ENCODE measurements at regions not wholly inside any gene's neighbourhood (a gene's known extent, or its start where the extent isn't known, plus 50 kb on each side); places are given as distances from the start of the nearest gene placed in this dataset.

- no peak overlapping the region for H2BK12ac ChIP-seq (ENCODE audit: insufficient read length, low read depth, low read length)
- no peak for TF ChIP-seq CTCF (conservative IDR thresholded peaks at IDR 0.05)
- no peak overlapping the region for H3K4me3 Mint-ChIP-seq
Measured at GRCh38 chr10:123537188-123537961, 128.8 kb upstream of the GPR26 start.

More at GRCh38 chr10:123537188-123537961, 128.8 kb upstream of the GPR26 start:
- Mint-ChIP-seq H3K27ac (no peak overlapping the region), H3K9me3 (peaks cover 0 to 5% of the 10 kb centered on the region in 2 experiments; a peak in 3 of 5 replicates), H3K4me1 (peaks cover 33 to 35% of the 10 kb centered on the region in 2 experiments), H3K27me3 (ENCODE audit: low read depth) (no peaks in the 10 kb centered on the region), H3K36me3 (ENCODE audit: insufficient read depth in 1 of 3, low read depth in 3 of 3) (peaks cover 0 to 6% (median 0%) of the 10 kb centered on the region in 3 experiments; a peak in 2 of 7 replicates)
- no peak overlapping the region for H3K56ac ChIP-seq (ENCODE audit: insufficient read length, low read depth, low read length)
- no peak overlapping the region for H2BK5ac ChIP-seq (ENCODE audit: insufficient read length, low read length)
- H4K91ac ChIP-seq (ENCODE audit: insufficient read length, low read depth, low read length) = no peak overlapping the region
- H2BK15ac ChIP-seq (ENCODE audit: low read depth, low read length) = no peak overlapping the region
- no peak overlapping the region for H2BK20ac ChIP-seq (ENCODE audit: low read depth, low read length, poor library complexity, severe bottlenecking)
- no peak overlapping the region for H2AK5ac ChIP-seq (ENCODE audit: insufficient read length, low read length)
- no peaks in the 10 kb centered on the region for H3K9me3 ChIP-seq (ENCODE audit: control insufficient read depth, low read depth, low read length)
- no peak overlapping the region for H3K18ac ChIP-seq (ENCODE audit: insufficient read length, low read depth, low read length)
- H3K27me3 ChIP-seq (ENCODE audit: insufficient read depth, low read length) = no peaks in the 10 kb centered on the region
- H3T11ph ChIP-seq (ENCODE audit: low read length) = no peak overlapping the region
- H3K79me2 ChIP-seq (ENCODE audit: insufficient read depth, low read length) = no peaks in the 10 kb centered on the region
- no peak overlapping the region for H3K9ac ChIP-seq (ENCODE audit: extremely low read depth, insufficient read length, low read length)
- no peak overlapping the region for H2AFZ ChIP-seq (ENCODE audit: low read length)
- H3K4me1 ChIP-seq (ENCODE audit: insufficient read depth, low read length) = peaks cover 6% of the 10 kb centered on the region; the same call in 1 of the 2 replicates
- H3K23ac ChIP-seq (ENCODE audit: insufficient read length, low read depth, low read length) = no peak overlapping the region
- H3K79me1 ChIP-seq (ENCODE audit: insufficient read depth, low read depth, low read length, poor library complexity, severe bottlenecking) = no peaks in the 10 kb centered on the region
- no peaks in the 10 kb centered on the region for H3K23me2 ChIP-seq (ENCODE audit: insufficient read length, low read depth, low read length, poor library complexity, severe bottlenecking)
- no peak overlapping the region for H2BK120ac ChIP-seq (ENCODE audit: low read depth, low read length, poor library complexity, severe bottlenecking)
- H3K4me2 ChIP-seq (ENCODE audit: insufficient read depth, insufficient read length, low read length) = no peak overlapping the region
- H4K8ac ChIP-seq (replicated peaks; ENCODE audit: insufficient read length, low read depth, low read length) = no peak overlapping the region
- no peak overlapping the region for H3K27ac ChIP-seq (ENCODE audit: insufficient read length, low read depth, low read length)
- H4K5ac ChIP-seq (ENCODE audit: insufficient read length, low read depth, low read length) = no peak overlapping the region
- no peak for DNase-seq
- H4K20me1 ChIP-seq (ENCODE audit: control insufficient read depth, insufficient read depth, insufficient read length) = no peaks in the 10 kb centered on the region
- WGBS (ENCODE audit: extremely low coverage, insufficient read length, low lambda C conversion rate) = no CpG with 5 or more reads among the region's 6 CpGs
- no peak overlapping the region for H3K4ac ChIP-seq (ENCODE audit: low read depth, low read length)
- H3K14ac ChIP-seq (ENCODE audit: insufficient read depth, low read length) = no peak overlapping the region

Measured in H9 (cell line).